HG02610 (cell line): ENCODE measurements at regions not wholly inside any gene's neighbourhood (a gene's known extent, or its start where the extent isn't known, plus 50 kb on each side); places are given as distances from the start of the nearest gene placed in this dataset.
"Not testable (repeated sequence)": the region's sequence is repeated elsewhere in the genome, so short reads cannot be mapped to it uniquely, and the experiment has no call there.

ENCODE experiments used
- ATAC-seq: cut with Tn5 transposase; IDR thresholded peaks from one replicate; pipeline ENCODE4 v1.9.1; 2021; ENCODE audit warnings: mild to moderate bottlenecking, moderate library complexity; ENCODE audit not compliant: unreplicated experiment

DNA sequence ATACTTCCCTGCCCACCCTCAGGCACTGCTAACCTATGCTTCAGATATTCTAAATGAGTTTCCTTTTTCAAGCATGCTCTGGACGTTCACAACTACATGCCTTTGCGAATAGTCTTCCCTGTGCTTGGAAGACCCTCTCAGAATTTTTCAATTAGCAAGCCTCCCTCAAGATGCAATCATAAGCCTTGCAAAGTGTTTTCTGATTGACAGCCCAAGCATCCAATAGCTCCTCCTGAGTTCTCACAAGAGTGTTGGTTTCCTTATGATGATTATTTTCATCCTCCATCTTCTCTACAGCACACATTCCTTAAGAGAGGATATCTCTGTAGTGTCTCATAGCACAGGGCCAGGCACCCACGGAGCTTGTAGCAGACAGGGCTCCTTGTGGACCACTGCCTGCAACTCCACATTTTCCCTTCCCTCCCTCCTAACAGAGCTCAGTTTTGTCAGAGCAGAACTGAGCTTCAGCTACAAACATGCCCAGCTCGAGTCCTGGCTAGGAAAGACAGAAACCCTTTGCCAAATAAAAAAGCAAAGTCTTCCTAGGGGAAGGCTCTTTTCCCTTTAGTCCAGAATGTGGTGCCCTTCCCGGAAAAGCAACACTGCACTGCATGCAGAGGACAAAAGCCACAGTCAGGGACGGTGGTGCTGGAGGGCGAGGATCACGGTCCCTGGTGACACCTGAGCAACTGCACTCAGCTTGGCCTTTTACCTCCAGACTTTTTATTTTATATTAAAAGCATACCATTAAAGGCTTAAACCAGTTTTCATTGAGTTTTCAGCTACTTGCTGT is 819.8 kb upstream of the ID2 start:
- no peak for ATAC-seq

DNA sequence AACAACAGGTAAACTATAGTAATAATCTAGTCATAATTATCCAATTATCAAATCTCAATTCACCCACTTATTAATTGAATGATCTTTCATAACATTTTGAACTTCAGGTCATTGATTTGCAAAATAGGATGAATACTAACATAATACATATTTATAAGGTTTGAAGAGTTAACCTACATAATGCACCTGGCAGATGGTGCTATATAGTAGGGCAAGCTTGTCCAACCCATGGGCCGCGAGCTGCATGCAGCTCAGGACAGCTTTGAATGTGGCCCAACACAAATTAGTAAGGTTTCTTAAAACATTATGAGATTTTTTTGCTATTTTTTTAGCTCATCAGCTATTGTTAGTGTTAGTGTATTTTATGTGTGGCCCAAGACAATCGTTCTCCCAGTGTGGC is 815.8 kb upstream of the ID2 start:
- ATAC-seq, result no peak

- ATAC-seq, result no peak
These were observed 815.0 kb upstream of the ID2 start for GRCh38 chr2:7866825-7867224.

DNA sequence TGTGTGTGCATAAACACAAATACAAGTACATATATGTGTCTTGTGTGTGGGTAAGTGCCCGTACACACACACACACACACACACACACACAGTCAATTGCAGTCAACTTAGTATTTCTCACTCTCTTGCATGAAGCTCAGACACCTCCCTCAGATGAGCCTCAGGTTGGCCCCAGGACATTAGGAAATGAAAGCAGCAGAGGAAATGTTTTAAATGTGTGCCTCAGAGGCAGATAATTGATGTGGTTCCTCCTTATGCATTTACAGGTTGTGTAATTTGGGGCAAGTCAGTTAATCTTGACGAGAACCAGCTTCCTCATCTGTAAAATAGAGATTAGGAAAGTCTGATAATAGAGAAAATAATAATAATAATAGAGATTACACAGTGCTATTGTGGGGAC is 814.0 kb upstream of the ID2 start:
- no peak for ATAC-seq

- ATAC-seq, result no peak
These were observed 813.0 kb upstream of the ID2 start for GRCh38 chr2:7868836-7869235.

GRCh38 chr2:7876445-7876844 is 805.4 kb upstream of the ID2 start:
- not testable (repeated sequence) for ATAC-seq

DNA sequence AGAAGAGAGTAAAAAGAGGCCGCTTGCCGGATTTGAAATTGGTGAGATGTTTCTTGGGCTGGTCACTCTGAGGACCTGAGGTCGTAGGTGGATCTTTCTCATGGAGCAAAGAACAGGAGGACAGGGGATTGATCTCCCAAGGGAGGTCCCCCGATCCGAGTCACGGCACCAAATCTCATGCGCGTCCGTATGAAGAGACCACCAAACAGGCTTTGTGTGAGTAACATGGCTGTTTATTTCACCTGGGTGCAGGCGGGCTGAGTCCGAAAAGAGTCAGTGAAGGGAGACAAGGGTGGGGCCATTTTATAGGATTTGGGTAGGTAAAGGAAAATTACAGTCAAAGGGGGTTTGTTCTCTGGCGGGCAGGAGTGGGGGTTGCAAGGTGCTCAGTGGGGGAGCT is 803.6 kb upstream of the ID2 start:
- not testable (repeated sequence) for ATAC-seq

DNA sequence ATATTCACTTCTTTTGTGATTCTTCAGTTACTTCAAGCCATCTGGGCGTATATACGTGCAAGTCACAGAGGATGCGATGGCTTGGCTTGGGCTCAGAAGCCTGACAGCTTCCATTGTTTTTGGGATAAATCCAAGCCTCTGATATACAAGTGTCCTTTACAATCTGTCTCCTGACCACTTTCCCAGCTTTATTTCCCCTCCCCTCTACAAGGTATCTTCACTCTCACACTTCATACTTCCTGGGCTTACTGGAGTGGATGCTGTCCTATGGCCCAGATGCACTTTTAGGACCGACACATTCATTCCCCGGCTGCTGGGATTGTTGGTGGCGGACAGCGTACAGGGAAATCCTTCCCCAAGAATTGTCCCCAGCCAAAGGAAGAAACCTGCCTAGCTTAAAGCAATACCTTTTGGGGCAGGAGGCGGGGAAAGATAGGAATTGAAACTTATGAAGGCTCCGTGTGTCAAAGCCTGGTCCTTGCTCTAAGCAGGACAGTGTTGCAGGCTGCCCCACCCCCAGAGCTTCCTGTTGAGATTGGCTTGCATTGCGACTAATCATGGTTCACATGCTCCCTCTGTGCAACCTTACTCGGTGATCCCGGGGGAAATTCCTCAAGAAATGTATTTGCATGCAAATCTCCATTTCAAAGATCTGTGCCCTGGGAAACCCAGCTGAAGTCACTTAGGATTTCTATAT is 802.9 kb upstream of the ID2 start:
- ATAC-seq, result no peak

- ATAC-seq, result no peak
These were observed 802.4 kb upstream of the ID2 start for GRCh38 chr2:7879483-7879835.

DNA sequence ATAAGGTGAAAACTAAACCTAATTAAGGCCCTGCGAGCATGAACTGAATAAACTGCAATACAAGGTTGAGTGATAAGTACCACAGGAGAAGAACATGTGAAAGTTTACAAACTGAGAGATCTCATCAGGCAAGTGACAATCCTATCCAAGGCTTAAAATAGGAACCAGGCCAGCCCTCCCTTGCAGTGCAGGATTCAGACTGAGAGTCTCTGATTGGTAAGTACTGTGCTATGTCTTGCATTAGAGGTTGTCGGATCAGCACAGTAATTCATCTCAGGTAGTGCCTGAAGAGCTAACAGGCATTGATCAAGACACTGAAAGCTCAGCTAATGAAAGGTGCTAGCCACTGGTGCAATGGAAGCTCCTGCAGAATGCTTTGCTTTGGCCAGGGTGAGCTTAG is 801.7 kb upstream of the ID2 start:
- ATAC-seq, result no peak

GRCh38 chr2:7880566-7880965 is 801.3 kb upstream of the ID2 start:
- ATAC-seq, result no peak

- ATAC-seq, result no peak
These were observed 800.8 kb upstream of the ID2 start for GRCh38 chr2:7881063-7881462.

- no peak for ATAC-seq
These were observed 800.4 kb upstream of the ID2 start for GRCh38 chr2:7881466-7881865.

DNA sequence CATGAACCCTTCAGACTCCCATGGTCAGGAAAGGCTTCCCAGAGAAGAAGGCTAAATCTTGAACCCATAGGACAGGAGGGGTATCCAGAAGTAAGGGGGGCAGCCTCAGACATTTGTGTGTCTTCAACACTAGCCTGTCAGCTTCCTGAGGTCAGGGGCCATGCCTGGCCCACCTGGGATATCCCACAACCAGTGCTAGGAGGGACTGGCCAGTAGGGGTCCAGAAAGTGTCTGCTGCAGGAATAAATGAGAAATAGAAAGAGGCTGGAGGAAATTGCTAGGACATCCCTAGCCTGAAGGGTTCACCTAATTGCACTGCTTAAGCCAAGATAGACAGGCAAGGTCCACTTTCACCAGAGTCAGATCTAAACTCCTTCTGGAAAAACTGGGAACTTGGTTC is 799.6 kb upstream of the ID2 start:
- no peak for ATAC-seq

DNA sequence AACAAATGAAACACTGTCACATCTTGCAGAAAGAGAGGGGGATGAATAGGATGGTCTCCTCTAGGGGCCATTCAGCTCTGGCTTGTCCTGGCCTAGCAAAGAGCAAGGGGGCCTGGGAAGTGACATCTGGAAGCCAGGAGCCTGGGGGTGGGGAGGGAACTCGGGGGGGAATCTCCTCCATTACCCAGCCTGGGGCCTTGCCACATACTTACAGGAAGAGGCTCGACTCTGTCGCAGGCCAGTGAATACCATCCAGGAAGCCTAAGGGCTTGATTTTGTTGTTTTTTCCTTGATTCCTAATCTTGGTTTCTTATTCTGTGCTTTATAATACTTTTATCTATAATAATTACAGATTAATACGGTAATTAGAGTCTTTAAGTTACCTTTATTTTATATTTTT is 797.5 kb upstream of the ID2 start:
- no peak for ATAC-seq

GRCh38 chr2:7886666-7887065 is 795.2 kb upstream of the ID2 start:
- ATAC-seq, result no peak

- no peak for ATAC-seq
These were observed 794.4 kb upstream of the ID2 start for GRCh38 chr2:7887441-7887840.

- ATAC-seq, result no peak
These were observed 793.0 kb upstream of the ID2 start for GRCh38 chr2:7888876-7889275.

GRCh38 chr2:7891312-7891711 is 790.5 kb upstream of the ID2 start:
- ATAC-seq, result no peak

DNA sequence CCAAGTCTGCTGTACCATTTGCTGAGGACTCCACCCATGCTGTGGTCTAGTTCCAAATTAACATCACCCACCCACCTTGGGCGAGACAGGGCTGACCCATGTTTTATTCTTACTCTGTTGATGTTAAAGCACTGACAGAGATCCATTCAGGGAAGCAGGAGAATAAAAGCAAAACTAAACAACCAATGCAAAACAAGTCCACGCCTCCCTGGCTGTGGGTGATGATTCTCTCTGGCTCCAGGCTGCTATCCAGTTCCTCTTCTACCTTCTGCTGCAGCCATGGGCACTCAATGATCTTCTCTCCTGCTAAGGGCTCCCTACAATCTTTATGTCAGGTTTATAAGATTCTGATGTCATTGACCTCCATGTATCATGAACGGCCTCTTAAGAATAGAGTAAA is 786.6 kb upstream of the ID2 start:
- ATAC-seq, result no peak

GRCh38 chr2:7896940-7897487 is 784.8 kb upstream of the ID2 start:
- no peak for ATAC-seq

- ATAC-seq, result no peak
These were observed 782.6 kb upstream of the ID2 start for GRCh38 chr2:7899241-7899640.
